GM18870 (cell line): ENCODE measurements at regions not wholly inside any gene's neighbourhood (a gene's known extent, or its start where the extent isn't known, plus 50 kb on each side); places are given as distances from the start of the nearest gene placed in this dataset.

Experiments
- ATAC-seq: cut with Tn5 transposase; IDR thresholded peaks from one replicate; pipeline ENCODE4 v1.9.1; 2021; ENCODE audit warnings: moderate library complexity; ENCODE audit not compliant: unreplicated experiment

GRCh38 chr4:129641179-129641578 lies 545.2 kb downstream of the C4orf33 start:
- ATAC-seq: peak; percentile 72

GRCh38 chr4:129645461-129645860 lies 549.5 kb downstream of the C4orf33 start:
- no peak for ATAC-seq

GRCh38 chr4:129668092-129668491 lies 572.1 kb downstream of the C4orf33 start:
- no peak for ATAC-seq

GRCh38 chr4:129672941-129673340 lies 577.0 kb downstream of the C4orf33 start:
- no peak for ATAC-seq

- no peak for ATAC-seq
These were observed 579.1 kb downstream of the C4orf33 start for GRCh38 chr4:129675036-129675435.

GRCh38 chr4:129676934-129677333 lies 581.0 kb downstream of the C4orf33 start:
- no peak for ATAC-seq

GRCh38 chr4:129682586-129682985 lies 586.6 kb downstream of the C4orf33 start:
- no peak for ATAC-seq

GRCh38 chr4:129707949-129708348 lies 612.0 kb downstream of the C4orf33 start:
- ATAC-seq: no peak

- no peak for ATAC-seq
These were observed 612.8 kb downstream of the C4orf33 start for GRCh38 chr4:129708784-129709183.

- peak; percentile 56 for ATAC-seq
These were observed 642.2 kb downstream of the C4orf33 start for GRCh38 chr4:129738175-129738574.

GRCh38 chr4:129747756-129748155 lies 651.8 kb downstream of the C4orf33 start:
- ATAC-seq: no peak

- ATAC-seq: no peak
These were observed 653.0 kb downstream of the C4orf33 start for GRCh38 chr4:129748991-129749390.

GRCh38 chr4:129751646-129752045 lies 655.7 kb downstream of the C4orf33 start:
- no peak for ATAC-seq

GRCh38 chr4:129783596-129783995 lies 687.6 kb downstream of the C4orf33 start:
- ATAC-seq: no peak

- no peak for ATAC-seq
These were observed 692.5 kb downstream of the C4orf33 start for GRCh38 chr4:129788486-129788885.

GRCh38 chr4:129804461-129804981 lies 708.6 kb downstream of the C4orf33 start:
- no peak for ATAC-seq

- ATAC-seq: no peak
These were observed 711.0 kb downstream of the C4orf33 start for GRCh38 chr4:129806986-129807385.

- ATAC-seq: no peak
These were observed 712.3 kb downstream of the C4orf33 start for GRCh38 chr4:129808242-129808641.

- no peak for ATAC-seq
These were observed 725.1 kb downstream of the C4orf33 start for GRCh38 chr4:129821073-129821472.

- ATAC-seq: no peak
These were observed 726.0 kb downstream of the C4orf33 start for GRCh38 chr4:129821963-129822362.

- no peak for ATAC-seq
These were observed 726.7 kb downstream of the C4orf33 start for GRCh38 chr4:129822701-129823100.

- ATAC-seq: no peak
These were observed 727.2 kb downstream of the C4orf33 start for GRCh38 chr4:129823105-129823504.

GRCh38 chr4:129829373-129829772 lies 733.4 kb downstream of the C4orf33 start:
- no peak for ATAC-seq
